SK-N-SH treated with all-trans-retinoic acid at 6 μM for 48 hours (cell line): ENCODE measurements at regions not wholly inside any gene's neighbourhood (a gene's known extent, or its start where the extent isn't known, plus 50 kb on each side); places are given as distances from the start of the nearest gene placed in this dataset.

Source experiments
- ARNTL ChIP-seq: fragments of 450-650 bp; formaldehyde crosslinking; IDR thresholded peaks from 2 replicates; pipeline ENCODE4 v1.5.0; 2020; ENCODE audit warnings: low read depth, mild to moderate bottlenecking, moderate library complexity, borderline replicate concordance
- CSDC2 ChIP-seq: fragments of 250-450 bp; sonication (Bioruptor Pico); IDR thresholded peaks from 2 replicates; pipeline ENCODE4 v1.5.0; 2020; ENCODE audit warnings: mild to moderate bottlenecking, moderate library complexity
- ESRRG ChIP-seq: fragments of 250-450 bp; sonication (Bioruptor Pico); IDR thresholded peaks from 2 replicates; pipeline ENCODE4 v1.6.1; 2021; ENCODE audit warnings: mild to moderate bottlenecking
- ISL1 ChIP-seq: fragments of 250-450 bp; sonication (Bioruptor Pico); IDR thresholded peaks from 2 replicates; pipeline ENCODE4 v2.1.2; 2022; ENCODE audit warnings: mild to moderate bottlenecking, moderate library complexity
- PPARA ChIP-seq: fragments of 250-450 bp; sonication (Bioruptor Pico); IDR thresholded peaks from 2 replicates; pipeline ENCODE4 v1.5.0; 2020; ENCODE audit warnings: mild to moderate bottlenecking, borderline replicate concordance
- RARB ChIP-seq: fragments of 250-450 bp; sonication (Bioruptor Pico); IDR thresholded peaks from 2 replicates; pipeline ENCODE4 v1.8.0; 2021; ENCODE audit warnings: mild to moderate bottlenecking, moderate library complexity
- SNAI2 ChIP-seq: fragments of 250-450 bp; sonication (Bioruptor Pico); IDR thresholded peaks from 2 replicates; pipeline ENCODE4 v1.5.0; 2020; ENCODE audit warnings: mild to moderate bottlenecking, moderate library complexity
- TOX ChIP-seq: fragments of 250-450 bp; sonication (Bioruptor Pico); IDR thresholded peaks from 2 replicates; pipeline ENCODE4 v1.8.0; 2021; ENCODE audit warnings: mild to moderate bottlenecking, moderate library complexity, borderline replicate concordance
- ZFP30 ChIP-seq: fragments of 450-650 bp; formaldehyde crosslinking; IDR thresholded peaks from 2 replicates; pipeline ENCODE4 v1.5.0; 2022; ENCODE audit warnings: mild to moderate bottlenecking, moderate library complexity
- ZNF8 ChIP-seq: fragments of 450-650 bp; formaldehyde crosslinking; IDR thresholded peaks from 2 replicates; pipeline ENCODE4 v1.5.0; 2020; ENCODE audit warnings: mild to moderate bottlenecking, moderate library complexity
- TF ChIP-seq, protein P1 (sequence below): fragments of 250-450 bp; sonication (Bioruptor Pico); IDR thresholded peaks from 2 replicates; pipeline ENCODE4 v1.5.0; 2020; ENCODE audit warnings: mild to moderate bottlenecking, moderate library complexity
- TF ChIP-seq, protein P2 (sequence below): fragments of 250-450 bp; sonication (Bioruptor Pico); IDR thresholded peaks from 2 replicates; pipeline ENCODE4 v1.8.0; 2020; ENCODE audit warnings: mild to moderate bottlenecking, moderate library complexity, borderline replicate concordance
- TF ChIP-seq, protein P3 (sequence below): fragments of 250-450 bp; sonication (Bioruptor Pico); IDR thresholded peaks from 2 replicates; pipeline ENCODE4 v1.5.1; 2020; ENCODE audit warnings: low read depth, mild to moderate bottlenecking, moderate library complexity
- TF ChIP-seq, protein P4 (sequence below): fragments of 250-450 bp; sonication (Bioruptor Pico); IDR thresholded peaks from 2 replicates; pipeline ENCODE4 v1.5.1; 2021; ENCODE audit warnings: mild to moderate bottlenecking, moderate library complexity

DNA sequence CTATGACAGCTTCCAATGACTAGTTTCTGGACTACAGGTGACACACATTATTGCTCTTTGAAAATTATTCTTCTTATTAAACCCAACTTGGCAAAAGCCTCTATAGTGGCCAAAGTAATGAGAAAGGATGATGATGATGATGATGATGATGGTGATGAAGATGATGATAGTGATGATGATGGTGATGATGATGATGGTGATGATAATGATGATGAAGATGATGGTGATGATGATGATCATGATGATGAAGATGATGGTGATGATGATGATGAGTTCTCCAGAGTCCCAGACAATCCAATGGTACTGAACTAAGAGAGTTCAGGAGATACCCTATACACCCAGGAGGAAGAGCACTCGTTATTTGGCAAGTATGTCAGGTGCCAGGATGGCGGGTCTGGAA is 739.4 kb downstream of the IRX1 start:
- TF ChIP-seq ARNTL (CRISPR knock-in tag) (no peak), SNAI2 (CRISPR knock-in tag) (no peak), ISL1 (CRISPR knock-in tag) (no peak), CSDC2 (CRISPR knock-in tag) (no peak), PPARA (CRISPR knock-in tag) (no peak), RARB (CRISPR knock-in tag) (no peak), ZNF8 (CRISPR knock-in tag) (no peak), ESRRG (CRISPR knock-in tag) (no peak), ZFP30 (CRISPR knock-in tag) (no peak), TOX (no peak)
- TF ChIP-seq, protein P1, sequence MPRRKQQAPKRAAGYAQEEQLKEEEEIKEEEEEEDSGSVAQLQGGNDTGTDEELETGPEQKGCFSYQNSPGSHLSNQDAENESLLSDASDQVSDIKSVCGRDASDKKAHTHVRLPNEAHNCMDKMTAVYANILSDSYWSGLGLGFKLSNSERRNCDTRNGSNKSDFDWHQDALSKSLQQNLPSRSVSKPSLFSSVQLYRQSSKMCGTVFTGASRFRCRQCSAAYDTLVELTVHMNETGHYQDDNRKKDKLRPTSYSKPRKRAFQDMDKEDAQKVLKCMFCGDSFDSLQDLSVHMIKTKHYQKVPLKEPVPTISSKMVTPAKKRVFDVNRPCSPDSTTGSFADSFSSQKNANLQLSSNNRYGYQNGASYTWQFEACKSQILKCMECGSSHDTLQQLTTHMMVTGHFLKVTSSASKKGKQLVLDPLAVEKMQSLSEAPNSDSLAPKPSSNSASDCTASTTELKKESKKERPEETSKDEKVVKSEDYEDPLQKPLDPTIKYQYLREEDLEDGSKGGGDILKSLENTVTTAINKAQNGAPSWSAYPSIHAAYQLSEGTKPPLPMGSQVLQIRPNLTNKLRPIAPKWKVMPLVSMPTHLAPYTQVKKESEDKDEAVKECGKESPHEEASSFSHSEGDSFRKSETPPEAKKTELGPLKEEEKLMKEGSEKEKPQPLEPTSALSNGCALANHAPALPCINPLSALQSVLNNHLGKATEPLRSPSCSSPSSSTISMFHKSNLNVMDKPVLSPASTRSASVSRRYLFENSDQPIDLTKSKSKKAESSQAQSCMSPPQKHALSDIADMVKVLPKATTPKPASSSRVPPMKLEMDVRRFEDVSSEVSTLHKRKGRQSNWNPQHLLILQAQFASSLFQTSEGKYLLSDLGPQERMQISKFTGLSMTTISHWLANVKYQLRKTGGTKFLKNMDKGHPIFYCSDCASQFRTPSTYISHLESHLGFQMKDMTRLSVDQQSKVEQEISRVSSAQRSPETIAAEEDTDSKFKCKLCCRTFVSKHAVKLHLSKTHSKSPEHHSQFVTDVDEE, result no peak
- TF ChIP-seq, protein P2, sequence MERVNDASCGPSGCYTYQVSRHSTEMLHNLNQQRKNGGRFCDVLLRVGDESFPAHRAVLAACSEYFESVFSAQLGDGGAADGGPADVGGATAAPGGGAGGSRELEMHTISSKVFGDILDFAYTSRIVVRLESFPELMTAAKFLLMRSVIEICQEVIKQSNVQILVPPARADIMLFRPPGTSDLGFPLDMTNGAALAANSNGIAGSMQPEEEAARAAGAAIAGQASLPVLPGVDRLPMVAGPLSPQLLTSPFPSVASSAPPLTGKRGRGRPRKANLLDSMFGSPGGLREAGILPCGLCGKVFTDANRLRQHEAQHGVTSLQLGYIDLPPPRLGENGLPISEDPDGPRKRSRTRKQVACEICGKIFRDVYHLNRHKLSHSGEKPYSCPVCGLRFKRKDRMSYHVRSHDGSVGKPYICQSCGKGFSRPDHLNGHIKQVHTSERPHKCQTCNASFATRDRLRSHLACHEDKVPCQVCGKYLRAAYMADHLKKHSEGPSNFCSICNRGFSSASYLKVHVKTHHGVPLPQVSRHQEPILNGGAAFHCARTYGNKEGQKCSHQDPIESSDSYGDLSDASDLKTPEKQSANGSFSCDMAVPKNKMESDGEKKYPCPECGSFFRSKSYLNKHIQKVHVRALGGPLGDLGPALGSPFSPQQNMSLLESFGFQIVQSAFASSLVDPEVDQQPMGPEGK, result no peak
- TF ChIP-seq, protein P3, sequence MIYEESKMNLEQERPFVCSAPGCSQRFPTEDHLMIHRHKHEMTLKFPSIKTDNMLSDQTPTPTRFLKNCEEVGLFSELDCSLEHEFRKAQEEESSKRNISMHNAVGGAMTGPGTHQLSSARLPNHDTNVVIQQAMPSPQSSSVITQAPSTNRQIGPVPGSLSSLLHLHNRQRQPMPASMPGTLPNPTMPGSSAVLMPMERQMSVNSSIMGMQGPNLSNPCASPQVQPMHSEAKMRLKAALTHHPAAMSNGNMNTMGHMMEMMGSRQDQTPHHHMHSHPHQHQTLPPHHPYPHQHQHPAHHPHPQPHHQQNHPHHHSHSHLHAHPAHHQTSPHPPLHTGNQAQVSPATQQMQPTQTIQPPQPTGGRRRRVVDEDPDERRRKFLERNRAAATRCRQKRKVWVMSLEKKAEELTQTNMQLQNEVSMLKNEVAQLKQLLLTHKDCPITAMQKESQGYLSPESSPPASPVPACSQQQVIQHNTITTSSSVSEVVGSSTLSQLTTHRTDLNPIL (CRISPR knock-in tag), result no peak
- TF ChIP-seq, protein P4, sequence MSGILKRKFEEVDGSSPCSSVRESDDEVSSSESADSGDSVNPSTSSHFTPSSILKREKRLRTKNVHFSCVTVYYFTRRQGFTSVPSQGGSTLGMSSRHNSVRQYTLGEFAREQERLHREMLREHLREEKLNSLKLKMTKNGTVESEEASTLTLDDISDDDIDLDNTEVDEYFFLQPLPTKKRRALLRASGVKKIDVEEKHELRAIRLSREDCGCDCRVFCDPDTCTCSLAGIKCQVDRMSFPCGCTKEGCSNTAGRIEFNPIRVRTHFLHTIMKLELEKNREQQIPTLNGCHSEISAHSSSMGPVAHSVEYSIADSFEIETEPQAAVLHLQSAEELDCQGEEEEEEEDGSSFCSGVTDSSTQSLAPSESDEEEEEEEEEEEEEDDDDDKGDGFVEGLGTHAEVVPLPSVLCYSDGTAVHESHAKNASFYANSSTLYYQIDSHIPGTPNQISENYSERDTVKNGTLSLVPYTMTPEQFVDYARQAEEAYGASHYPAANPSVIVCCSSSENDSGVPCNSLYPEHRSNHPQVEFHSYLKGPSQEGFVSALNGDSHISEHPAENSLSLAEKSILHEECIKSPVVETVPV, result no peak
